NT2/D1 (cell line): ENCODE measurements at regions not wholly inside any gene's neighbourhood (a gene's known extent, or its start where the extent isn't known, plus 50 kb on each side); places are given as distances from the start of the nearest gene placed in this dataset.

Experiments
- DNase-seq: peaks from one replicate; pipeline ENCODE4 v3.0.0-alpha.2; 2011; ENCODE audit warnings: low read depth, low spot score
- H3K27me3 ChIP-seq: 2 replicates; pipeline ENCODE4 v1.6.0; 2011; ENCODE audit warnings: mild to moderate bottlenecking; ENCODE audit not compliant: insufficient read length, insufficient read depth
- H3K36me3 ChIP-seq: 2 replicates; pipeline ENCODE4 v1.6.1; 2011; ENCODE audit warnings: mild to moderate bottlenecking, low read length, mixed read lengths; ENCODE audit not compliant: insufficient read depth, insufficient read length
- H3K4me1 ChIP-seq: 2 replicates; pipeline ENCODE4 v1.5.1; 2011; ENCODE audit not compliant: insufficient read depth, insufficient read length
- H3K4me3 ChIP-seq: 2 replicates; pipeline ENCODE4 v1.5.1; 2011; ENCODE audit warnings: low read depth; ENCODE audit not compliant: insufficient read length
- H3K9ac ChIP-seq: 2 replicates; pipeline ENCODE4 v1.6.0; 2011; ENCODE audit warnings: low read depth; ENCODE audit not compliant: insufficient read length
- H3K9me3 ChIP-seq: 2 replicates; pipeline ENCODE4 v1.5.1; 2011; ENCODE audit warnings: mild to moderate bottlenecking, low read length; ENCODE audit not compliant: insufficient read depth
- SUZ12 ChIP-seq: IDR thresholded peaks from 2 replicates; pipeline ENCODE4 v1.6.1; 2011; ENCODE audit not compliant: insufficient read length, insufficient read depth; ENCODE audit errors: extremely low read depth
- YY1 ChIP-seq: IDR thresholded peaks from 2 replicates; pipeline ENCODE4 v1.6.1; 2011; ENCODE audit not compliant: insufficient read length, insufficient read depth
- ZNF274 ChIP-seq: IDR thresholded peaks from 2 replicates; pipeline ENCODE4 v1.6.1; 2011; ENCODE audit warnings: mild to moderate bottlenecking, low read depth, low read length

GRCh38 chr6:67877288-67877687 lies 757.8 kb upstream of the ADGRB3 start:
- no peaks in the 10 kb centered on the region; the same call in 1 of the 2 replicates for H3K9me3 ChIP-seq
- H3K36me3 ChIP-seq: no peaks in the 10 kb centered on the region
- no peak overlapping the region for H3K9ac ChIP-seq
- H3K4me1 ChIP-seq: no peaks in the 10 kb centered on the region
- DNase-seq: no peak
- no peak overlapping the region for H3K4me3 ChIP-seq
- H3K27me3 ChIP-seq: no peaks in the 10 kb centered on the region
- no peak for TF ChIP-seq ZNF274

GRCh38 chr6:67875877-67876383 lies 759.2 kb upstream of the ADGRB3 start:
- DNase-seq: no peak
- Histone ChIP-seq H3K27me3 (no peaks in the 10 kb centered on the region), H3K4me1 (no peaks in the 10 kb centered on the region), H3K9me3 (no peaks in the 10 kb centered on the region; the same call in 1 of the 2 replicates), H3K36me3 (no peaks in the 10 kb centered on the region), H3K9ac (no peak overlapping the region), H3K4me3 (no peak overlapping the region)
- TF ChIP-seq SUZ12: no peak

DNA sequence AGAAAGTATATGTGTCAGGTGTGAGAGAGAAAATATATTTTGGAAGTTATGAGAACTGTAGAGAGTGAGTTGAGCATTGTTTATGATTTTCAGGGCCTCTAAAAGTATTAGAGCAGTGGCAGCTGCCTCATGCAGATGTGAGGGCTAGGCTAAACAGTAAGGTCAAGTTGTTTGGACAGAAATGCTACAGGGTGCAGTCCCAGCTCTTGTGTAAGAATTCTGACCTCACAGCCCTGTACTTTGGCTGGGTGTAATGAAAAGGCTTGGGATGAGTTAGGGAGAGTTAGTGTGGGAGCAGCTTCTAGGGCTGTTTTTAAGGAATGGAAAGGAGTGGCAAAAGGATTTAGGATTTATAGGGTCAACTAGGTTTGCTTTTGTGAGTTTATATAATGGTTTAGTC lies 764.8 kb upstream of the ADGRB3 start:
- TF ChIP-seq SUZ12: no peak
- TF ChIP-seq YY1: no peak
- TF ChIP-seq ZNF274: no peak

DNA sequence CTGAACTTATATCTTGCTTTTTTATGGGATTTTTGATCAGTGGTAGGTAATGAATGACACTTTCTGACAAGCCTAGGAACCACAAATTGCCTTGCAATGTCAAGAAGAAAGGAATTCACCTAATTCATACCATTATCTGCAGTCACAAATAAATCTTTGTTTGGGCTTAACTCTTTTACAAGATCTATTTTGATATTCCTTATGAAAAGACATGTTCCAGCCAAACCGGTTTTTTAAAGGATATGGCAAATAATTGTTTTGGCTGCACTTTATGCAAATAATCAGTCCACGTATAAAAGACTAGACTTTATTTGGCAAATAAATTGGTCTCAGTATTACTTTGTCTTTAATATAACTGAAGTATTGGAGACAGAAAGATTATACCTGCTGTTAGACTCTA lies 771.7 kb upstream of the ADGRB3 start:
- no peaks in the 10 kb centered on the region for H3K27me3 ChIP-seq
- DNase-seq: no peak
- H3K4me3 ChIP-seq: no peak overlapping the region
- H3K9ac ChIP-seq: no peak overlapping the region
- H3K9me3 ChIP-seq: no peaks in the 10 kb centered on the region
- no peaks in the 10 kb centered on the region for H3K36me3 ChIP-seq
- no peaks in the 10 kb centered on the region for H3K4me1 ChIP-seq
- TF ChIP-seq ZNF274 (no peak), SUZ12 (no peak), YY1 (no peak)

More for the DNA sequence above, 764.8 kb upstream of the ADGRB3 start:
- no peaks in the 10 kb centered on the region for H3K27me3 ChIP-seq
- no peaks in the 10 kb centered on the region; the same call in 1 of the 2 replicates for H3K9me3 ChIP-seq
- H3K36me3 ChIP-seq: no peaks in the 10 kb centered on the region
- H3K4me1 ChIP-seq: no peaks in the 10 kb centered on the region
- H3K9ac ChIP-seq: no peak overlapping the region
- DNase-seq: no peak
- no peak overlapping the region for H3K4me3 ChIP-seq

DNA sequence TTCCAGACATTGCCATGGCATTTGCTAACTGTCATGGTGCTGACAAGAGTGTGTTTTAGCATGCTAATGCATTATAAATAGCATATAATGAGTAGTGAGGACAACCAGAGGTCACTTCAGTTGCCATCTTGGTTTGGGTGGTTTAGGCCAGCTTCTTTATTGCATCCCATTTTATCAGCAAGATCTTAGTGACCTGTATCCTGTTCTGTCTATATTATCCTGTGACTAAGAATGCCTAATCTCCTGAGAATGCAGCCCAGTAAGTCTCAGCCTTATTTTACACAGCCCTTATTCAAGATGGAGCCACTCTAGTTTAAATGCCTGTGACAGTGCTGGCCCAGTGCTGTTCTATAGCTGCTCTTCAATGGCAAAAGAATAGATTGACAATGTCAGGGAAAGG lies 781.0 kb upstream of the ADGRB3 start:
- Histone ChIP-seq H3K9me3 (no peaks in the 10 kb centered on the region), H3K4me1 (no peaks in the 10 kb centered on the region), H3K4me3 (no peak overlapping the region), H3K9ac (no peak overlapping the region), H3K36me3 (no peaks in the 10 kb centered on the region), H3K27me3 (no peaks in the 10 kb centered on the region)
- TF ChIP-seq YY1 (no peak), ZNF274 (no peak), SUZ12 (no peak)
- DNase-seq: no peak

GRCh38 chr6:67839818-67840217 lies 795.3 kb upstream of the ADGRB3 start:
- Histone ChIP-seq H3K36me3 (no peaks in the 10 kb centered on the region), H3K27me3 (no peaks in the 10 kb centered on the region), H3K4me1 (no peaks in the 10 kb centered on the region), H3K9me3 (no peaks in the 10 kb centered on the region), H3K9ac (no peak overlapping the region), H3K4me3 (no peak overlapping the region)
- DNase-seq: no peak
- TF ChIP-seq YY1: no peak
- TF ChIP-seq ZNF274: no peak
- TF ChIP-seq SUZ12: no peak

- Histone ChIP-seq H3K4me3 (no peak overlapping the region), H3K36me3 (no peaks in the 10 kb centered on the region), H3K9me3 (no peaks in the 10 kb centered on the region), H3K9ac (no peak overlapping the region), H3K27me3 (no peaks in the 10 kb centered on the region), H3K4me1 (no peaks in the 10 kb centered on the region)
- DNase-seq: no peak
- TF ChIP-seq YY1: no peak
- no peak for TF ChIP-seq ZNF274
- no peak for TF ChIP-seq SUZ12
Observed at GRCh38 chr6:67825201-67825895, 809.7 kb upstream of the ADGRB3 start.

- H3K36me3 ChIP-seq: no peaks in the 10 kb centered on the region
- no peak for TF ChIP-seq YY1
- TF ChIP-seq ZNF274: no peak
- H3K9me3 ChIP-seq: 0 out of 2 replicates have a peak, but pooled peaks cover 7% of the 10 kb centered on the region
- DNase-seq: no peak
- H3K4me3 ChIP-seq: no peak overlapping the region
- H3K9ac ChIP-seq: no peak overlapping the region
- H3K27me3 ChIP-seq: no peaks in the 10 kb centered on the region
- no peaks in the 10 kb centered on the region for H3K4me1 ChIP-seq
Observed at GRCh38 chr6:67818322-67818721, 816.8 kb upstream of the ADGRB3 start.
